Neural progenitor cell (in vitro differentiated cells): ENCODE measurements at regions not wholly inside any gene's neighbourhood (a gene's known extent, or its start where the extent isn't known, plus 50 kb on each side); places are given as distances from the start of the nearest gene placed in this dataset.
"Not testable (repeated sequence)": the region's sequence is repeated elsewhere in the genome, so short reads cannot be mapped to it uniquely, and the experiment has no call there.

Experiments used
- DNase-seq: peaks from one replicate; pipeline ENCODE4 v3.0.0-alpha.2; 2016; ENCODE audit warnings: low spot score
- H2AFZ ChIP-seq: fragments of 200-600 bp; sonication (generic); replicated peaks from 2 replicates; pipeline ENCODE4 v1.6.1; 2016; ENCODE audit warnings: antibody characterized with exemption
- H3F3A ChIP-seq: fragments of 200-600 bp; sonication (generic); 2 replicates; pipeline ENCODE4 v1.6.1; 2016; ENCODE audit warnings: antibody characterized with exemption, low read depth
- H3K27ac ChIP-seq: fragments of 200-600 bp; sonication (generic); 2 replicates; pipeline ENCODE4 v1.5.1; 2016; ENCODE audit warnings: mild to moderate bottlenecking
- H3K27me3 ChIP-seq: fragments of 200-600 bp; sonication (generic); 2 replicates; pipeline ENCODE4 v1.6.1; 2016; ENCODE audit warnings: mild to moderate bottlenecking, moderate library complexity
- H3K36me3 ChIP-seq: fragments of 200-600 bp; sonication (generic); 2 replicates; pipeline ENCODE4 v1.5.1; 2016
- H3K4me1 ChIP-seq: fragments of 200-600 bp; sonication (generic); 2 replicates; pipeline ENCODE4 v1.6.1; 2016; ENCODE audit warnings: mixed run types
- H3K4me2 ChIP-seq: fragments of 200-600 bp; sonication (generic); 2 replicates; pipeline ENCODE4 v1.6.1; 2016
- H3K4me3 ChIP-seq: fragments of 200-600 bp; sonication (generic); 2 replicates; pipeline ENCODE4 v1.5.1; 2016
- H3K79me2 ChIP-seq: fragments of 200-600 bp; sonication (generic); 2 replicates; pipeline ENCODE4 v1.6.1; 2016; ENCODE audit warnings: low read depth
- H3K9ac ChIP-seq: fragments of 200-600 bp; sonication (generic); 2 replicates; pipeline ENCODE4 v1.6.1; 2016
- H3K9me3 ChIP-seq: fragments of 200-600 bp; sonication (generic); 2 replicates; pipeline ENCODE4 v1.5.1; 2016; ENCODE audit warnings: low read depth
- H4K20me1 ChIP-seq: fragments of 200-600 bp; sonication (generic); 2 replicates; pipeline ENCODE4 v1.6.1; 2016; ENCODE audit warnings: low read depth
- H3K27ac Mint-ChIP-seq: 3 replicates; pipeline ENCODE4 v1.8.0; 2021; ENCODE audit warnings: mixed read lengths
- H3K27me3 Mint-ChIP-seq: 2 replicates; pipeline ENCODE4 v1.8.0; 2022; ENCODE audit warnings: low read depth, mild to moderate bottlenecking, inconsistent platforms, moderate library complexity, mixed read lengths; ENCODE audit not compliant: insufficient read depth
- H3K36me3 Mint-ChIP-seq: 3 replicates; pipeline ENCODE4 v1.8.0; 2021; ENCODE audit warnings: mixed read lengths
- H3K4me1 Mint-ChIP-seq: 3 replicates; pipeline ENCODE4 v1.8.0; 2021; ENCODE audit warnings: mixed read lengths
- H3K4me3 Mint-ChIP-seq: 3 replicates; pipeline ENCODE4 v1.8.0; 2021; ENCODE audit warnings: mild to moderate bottlenecking, moderate library complexity, mixed read lengths
- H3K9me3 Mint-ChIP-seq: 3 replicates; pipeline ENCODE4 v1.8.0; 2020; ENCODE audit warnings: mixed read lengths
- EZH2 ChIP-seq: fragments of 200-600 bp; sonication (generic); IDR thresholded peaks from 2 replicates; pipeline ENCODE4 v1.6.1; 2017; ENCODE audit warnings: antibody characterized with exemption, mild to moderate bottlenecking, moderate library complexity
- EZH2phosphoT487 ChIP-seq: fragments of 200-600 bp; sonication (generic); IDR thresholded peaks from 2 replicates; pipeline ENCODE4 v1.6.1; 2017; ENCODE audit warnings: antibody characterized with exemption
- TF ChIP-seq, protein P1 (sequence below): fragments of 200-600 bp; sonication (generic); IDR thresholded peaks from 2 replicates; pipeline ENCODE4 v1.5.1; 2017; ENCODE audit warnings: antibody characterized with exemption, mild to moderate bottlenecking

DNA sequence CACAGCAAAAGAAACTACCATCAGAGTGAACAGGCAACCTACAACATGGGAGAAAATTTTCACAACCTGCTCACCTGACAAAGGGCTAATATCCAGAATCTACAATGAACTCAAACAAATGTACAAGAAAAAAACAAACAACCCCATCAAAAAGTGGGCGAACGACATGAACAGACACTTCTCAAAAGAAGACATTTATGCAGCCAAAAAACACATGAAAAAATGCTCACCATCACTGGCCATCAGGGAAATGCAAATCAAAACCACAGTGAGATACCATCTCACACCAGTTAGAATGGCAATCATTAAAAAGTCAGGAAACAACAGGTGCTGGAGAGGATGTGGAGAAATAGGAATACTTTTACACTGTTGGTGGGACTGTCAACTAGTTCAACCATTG is 207.8 kb downstream of the USP6NL start:
- H3K4me1 Mint-ChIP-seq: peaks cover 12% of the 10 kb centered on the region
- H3K27me3 ChIP-seq, H4K20me1 ChIP-seq, H3K9ac ChIP-seq, H3K36me3 Mint-ChIP-seq, H3K4me3 ChIP-seq, H3K9me3 Mint-ChIP-seq, H3K9me3 ChIP-seq, H3K27ac Mint-ChIP-seq, H3K4me3 Mint-ChIP-seq, H3K27ac ChIP-seq, H3K79me2 ChIP-seq, H3K4me2 ChIP-seq, DNase-seq, H2AFZ ChIP-seq, H3K36me3 ChIP-seq: not testable (repeated sequence)
- H3K27me3 Mint-ChIP-seq: peaks cover 16% of the 10 kb centered on the region
- peaks cover 19% of the 10 kb centered on the region for H3F3A ChIP-seq
- H3K4me1 ChIP-seq: peaks cover 13% of the 10 kb centered on the region

DNA sequence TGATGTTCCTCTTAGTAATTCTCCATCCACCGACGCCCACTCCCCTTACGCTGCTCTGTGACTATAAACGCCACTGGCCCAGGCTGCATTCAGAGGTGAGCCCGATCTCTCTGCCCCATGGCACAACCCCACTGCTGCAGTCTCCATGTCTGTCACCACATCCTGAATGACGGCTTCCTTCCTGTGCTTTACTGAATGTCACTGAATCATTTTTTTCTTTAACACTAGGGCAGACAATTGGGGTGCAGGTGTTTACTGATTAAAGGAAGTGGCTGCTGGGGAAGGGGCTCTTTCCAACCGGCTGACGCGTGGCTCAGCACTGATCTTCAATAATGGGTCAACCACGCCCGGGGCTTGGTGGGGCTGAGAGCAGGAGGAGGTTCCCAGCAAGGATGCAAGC is 208.3 kb downstream of the USP6NL start:
- Mint-ChIP-seq H3K4me3 (no peak overlapping the region), H3K27me3 (peaks cover 18% of the 10 kb centered on the region), H3K27ac (no peak overlapping the region), H3K9me3 (peaks cover 6% of the 10 kb centered on the region), H3K36me3 (no peaks in the 10 kb centered on the region), H3K4me1 (peaks cover 12% of the 10 kb centered on the region)
- Histone ChIP-seq H3K4me2 (no peak overlapping the region), H3K27me3 (no peaks in the 10 kb centered on the region), H4K20me1 (no peaks in the 10 kb centered on the region), H3F3A (peaks cover 19% of the 10 kb centered on the region), H3K27ac (no peak overlapping the region), H3K79me2 (no peaks in the 10 kb centered on the region), H3K9ac (no peak overlapping the region), H3K4me1 (peaks cover 13% of the 10 kb centered on the region), H3K36me3 (no peaks in the 10 kb centered on the region), H3K4me3 (no peak overlapping the region), H3K9me3 (no peaks in the 10 kb centered on the region), H2AFZ (no peak overlapping the region)
- TF ChIP-seq, protein P1, sequence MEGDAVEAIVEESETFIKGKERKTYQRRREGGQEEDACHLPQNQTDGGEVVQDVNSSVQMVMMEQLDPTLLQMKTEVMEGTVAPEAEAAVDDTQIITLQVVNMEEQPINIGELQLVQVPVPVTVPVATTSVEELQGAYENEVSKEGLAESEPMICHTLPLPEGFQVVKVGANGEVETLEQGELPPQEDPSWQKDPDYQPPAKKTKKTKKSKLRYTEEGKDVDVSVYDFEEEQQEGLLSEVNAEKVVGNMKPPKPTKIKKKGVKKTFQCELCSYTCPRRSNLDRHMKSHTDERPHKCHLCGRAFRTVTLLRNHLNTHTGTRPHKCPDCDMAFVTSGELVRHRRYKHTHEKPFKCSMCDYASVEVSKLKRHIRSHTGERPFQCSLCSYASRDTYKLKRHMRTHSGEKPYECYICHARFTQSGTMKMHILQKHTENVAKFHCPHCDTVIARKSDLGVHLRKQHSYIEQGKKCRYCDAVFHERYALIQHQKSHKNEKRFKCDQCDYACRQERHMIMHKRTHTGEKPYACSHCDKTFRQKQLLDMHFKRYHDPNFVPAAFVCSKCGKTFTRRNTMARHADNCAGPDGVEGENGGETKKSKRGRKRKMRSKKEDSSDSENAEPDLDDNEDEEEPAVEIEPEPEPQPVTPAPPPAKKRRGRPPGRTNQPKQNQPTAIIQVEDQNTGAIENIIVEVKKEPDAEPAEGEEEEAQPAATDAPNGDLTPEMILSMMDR: no peak
- TF ChIP-seq EZH2 (no peak), EZH2phosphoT487 (no peak)
- DNase-seq: no peak

DNA sequence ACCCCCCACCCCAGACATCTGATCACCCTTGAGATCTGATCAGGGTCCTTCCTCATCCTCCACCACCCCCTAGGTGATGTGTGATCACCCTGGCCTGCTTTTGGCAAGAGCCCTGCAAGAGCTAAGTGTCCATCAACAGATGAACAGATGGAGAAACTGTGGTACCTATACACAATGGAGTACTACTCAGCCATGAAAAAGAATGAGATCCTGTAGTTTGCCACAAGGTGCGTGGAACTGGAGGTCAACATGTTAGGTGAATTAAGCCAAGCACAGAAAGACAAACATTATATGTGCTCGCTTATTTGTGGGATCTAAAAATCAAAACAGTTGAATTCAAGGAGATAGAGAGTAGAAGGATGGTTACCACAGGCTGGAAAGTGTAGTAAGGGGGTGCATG is 209.1 kb downstream of the USP6NL start:
- Histone ChIP-seq H2AFZ (no peak overlapping the region), H3K36me3 (no peaks in the 10 kb centered on the region), H3K9me3 (no peaks in the 10 kb centered on the region), H3K27me3 (no peaks in the 10 kb centered on the region), H3K4me1 (peaks cover 13% of the 10 kb centered on the region), H4K20me1 (no peaks in the 10 kb centered on the region), H3K4me3 (no peak overlapping the region), H3K9ac (no peak overlapping the region), H3K27ac (peak overlapping the region; percentile 63), H3K79me2 (no peaks in the 10 kb centered on the region), H3K4me2 (no peak overlapping the region), H3F3A (peaks cover 19% of the 10 kb centered on the region)
- peaks cover 18% of the 10 kb centered on the region for H3K27me3 Mint-ChIP-seq
- peaks cover 12% of the 10 kb centered on the region for H3K4me1 Mint-ChIP-seq
- TF ChIP-seq EZH2 (no peak), EZH2phosphoT487 (no peak)
- TF ChIP-seq, protein P1: no peak
- peaks cover 6% of the 10 kb centered on the region for H3K9me3 Mint-ChIP-seq
- DNase-seq: no peak
- H3K4me3 Mint-ChIP-seq: peak overlapping the region; percentile 16
- H3K27ac Mint-ChIP-seq: no peak overlapping the region
- no peaks in the 10 kb centered on the region for H3K36me3 Mint-ChIP-seq

DNA sequence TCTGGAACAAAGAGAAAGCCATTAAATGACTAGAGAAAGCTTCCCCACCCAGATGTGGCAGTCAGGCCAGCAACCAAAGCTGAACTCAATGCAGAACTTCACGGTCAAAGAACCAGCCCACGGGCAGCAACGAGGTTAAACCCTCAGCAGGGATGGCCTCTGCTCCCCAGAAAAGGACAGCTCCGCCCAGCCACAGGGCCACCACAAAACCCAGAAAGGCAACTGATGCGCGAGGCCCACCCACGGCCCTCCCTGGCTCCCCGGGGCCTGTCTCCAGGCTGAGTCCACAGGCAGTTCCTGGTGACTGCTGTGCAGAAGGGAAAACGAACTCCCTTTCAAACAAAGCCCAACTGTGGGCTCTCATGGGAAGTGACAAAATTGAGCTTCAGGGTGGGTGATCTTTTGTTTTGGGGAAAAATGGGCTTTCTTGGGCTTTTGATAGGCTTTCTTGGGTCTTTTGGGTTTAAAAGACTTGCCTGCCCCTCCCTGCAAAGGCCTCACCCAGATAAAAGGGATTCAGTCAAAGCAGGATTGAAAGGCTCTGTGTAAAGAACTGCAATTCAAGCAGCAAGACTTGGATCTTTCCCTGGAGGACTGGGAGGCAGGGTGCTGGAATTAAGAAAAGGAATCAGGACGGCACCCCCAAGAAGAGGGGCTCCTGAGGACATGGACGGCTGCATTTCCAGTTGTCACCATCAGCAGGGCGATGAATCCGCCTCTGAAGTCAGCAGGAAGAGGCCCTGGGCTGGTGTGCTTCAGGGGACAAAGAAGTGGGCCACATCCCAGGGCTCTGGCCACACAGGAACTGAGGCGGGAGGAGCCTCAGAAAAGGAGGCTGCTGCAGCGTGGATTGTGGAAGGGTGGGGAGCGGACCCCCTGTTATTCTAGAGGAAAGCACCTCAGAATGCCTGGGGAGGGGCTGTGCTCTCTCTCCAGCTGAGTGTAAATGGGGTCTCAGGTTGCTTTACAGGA is 209.9 kb downstream of the USP6NL start:
- Histone ChIP-seq H3K27me3 (no peaks in the 10 kb centered on the region), H3K4me3 (peak overlapping the region; percentile 16), H3K4me2 (peak overlapping the region; percentile 67), H4K20me1 (no peaks in the 10 kb centered on the region), H3K36me3 (no peaks in the 10 kb centered on the region), H3K27ac (peak overlapping the region; percentile 63), H3K79me2 (no peaks in the 10 kb centered on the region), H3K9ac (no peak overlapping the region), H3K4me1 (peaks cover 13% of the 10 kb centered on the region), H3F3A (peaks cover 19% of the 10 kb centered on the region), H3K9me3 (no peaks in the 10 kb centered on the region), H2AFZ (peak overlapping the region; percentile 79)
- Mint-ChIP-seq H3K4me3 (peak overlapping the region; percentile 21), H3K27me3 (peaks cover 15% of the 10 kb centered on the region), H3K4me1 (peaks cover 14% of the 10 kb centered on the region), H3K9me3 (peaks cover 6% of the 10 kb centered on the region), H3K27ac (peak overlapping the region; percentile 92), H3K36me3 (no peaks in the 10 kb centered on the region)
- DNase-seq: peak; percentile 55
- TF ChIP-seq, protein P1: no peak
- TF ChIP-seq EZH2 (no peak), EZH2phosphoT487 (no peak)
